A673 (cell line): ENCODE measurements at regions not wholly inside any gene's neighbourhood (a gene's known extent, or its start where the extent isn't known, plus 50 kb on each side); places are given as distances from the start of the nearest gene placed in this dataset.

ENCODE experiments used
- CTCF ChIP-seq: fragments of 300-800, 200-600 bp; sonication (generic); conservative IDR thresholded peaks from 2 replicates; pipeline ENCODE4 v1.5.1; 2017; ENCODE audit warnings: low read depth, mild to moderate bottlenecking, antibody characterized with exemption, low read length, moderate library complexity, mixed read lengths
- EZH2 ChIP-seq: fragments of 200-600 bp; sonication (generic); IDR thresholded peaks from 2 replicates; pipeline ENCODE4 v1.6.1; 2017; ENCODE audit warnings: borderline replicate concordance, low read depth, mild to moderate bottlenecking, mixed read lengths, antibody characterized with exemption, low read length; ENCODE audit not compliant: poor library complexity, severe bottlenecking

GRCh38 chr6:15131651-15132061 is 114.2 kb upstream of the JARID2 start:
- TF ChIP-seq CTCF, result no peak
- TF ChIP-seq EZH2, result no peak
